Uterus (tissue), 3 donors: ENCODE measurements at regions not wholly inside any gene's neighbourhood (a gene's known extent, or its start where the extent isn't known, plus 50 kb on each side); places are given as distances from the start of the nearest gene placed in this dataset.

Experiments used
- DNase-seq, 2 donors: peaks; one replicate each; pipeline ENCODE4 v3.0.0-alpha.2; 2019 to 2020
- H3K27ac ChIP-seq, 2 donors: fragments of 200-600 bp; sonication (generic); 1 replicate in 1 of 2; 2 replicates in 1 of 2; pipeline ENCODE4 v1.5.1; 2016 to 2018
- H3K27me3 ChIP-seq, 2 donors: fragments of 200-600 bp; sonication (generic); one replicate each; pipeline ENCODE4 v1.5.1; 2018 to 2019; ENCODE audit warnings: control low read depth in 1 of 2
- H3K36me3 ChIP-seq, 2 donors: fragments of 200-600 bp; sonication (generic); one replicate each; pipeline ENCODE4 v1.5.1; 2019; ENCODE audit warnings: control low read depth in 1 of 2
- H3K4me1 ChIP-seq, 2 donors: fragments of 200-600 bp; sonication (generic); one replicate each; pipeline ENCODE4 v1.5.1; 2018 to 2019; ENCODE audit warnings: control low read depth in 1 of 2
- H3K4me3 ChIP-seq, 2 donors: fragments of 200-600 bp; sonication (generic); 1 replicate in 1 of 2; 2 replicates in 1 of 2; pipeline ENCODE4 v1.5.1; 2018 to 2019; ENCODE audit warnings: mild to moderate bottlenecking in 1 of 2
- H3K9me3 ChIP-seq, 2 donors: fragments of 200-600 bp; sonication (generic); one replicate each; pipeline ENCODE4 v1.5.1; 2019; ENCODE audit warnings: control low read depth in 1 of 2
- POLR2A ChIP-seq, 2 donors: fragments of 450-650 bp; IDR thresholded peaks; one replicate each; pipeline ENCODE4 v1.6.1; 2016; ENCODE audit warnings: antibody characterized with exemption in 2 of 2, mild to moderate bottlenecking in 1 of 2, moderate library complexity in 1 of 2
- intact Hi-C: fragments of 100-400 bp; cut with DNase I; formaldehyde crosslinking; loops from one replicate; pipeline ENCODE4 v1.15.1; 2023; ENCODE audit warnings: low total_unique reads
- TF ChIP-seq, protein P1 (sequence below), 4 experiments: fragments of 200-600 bp in 2 of 4; fragments of 450-650 bp in 2 of 4; sonication (generic) in 2 of 4; IDR thresholded peaks; one replicate each; pipeline ENCODE4 v1.5.1; 2016 to 2019; ENCODE audit warnings: antibody characterized with exemption in 4 of 4, mild to moderate bottlenecking in 2 of 4, moderate library complexity in 1 of 4
- donor health status: DM: yes; HTN: yes; CAD: no.

DNA sequence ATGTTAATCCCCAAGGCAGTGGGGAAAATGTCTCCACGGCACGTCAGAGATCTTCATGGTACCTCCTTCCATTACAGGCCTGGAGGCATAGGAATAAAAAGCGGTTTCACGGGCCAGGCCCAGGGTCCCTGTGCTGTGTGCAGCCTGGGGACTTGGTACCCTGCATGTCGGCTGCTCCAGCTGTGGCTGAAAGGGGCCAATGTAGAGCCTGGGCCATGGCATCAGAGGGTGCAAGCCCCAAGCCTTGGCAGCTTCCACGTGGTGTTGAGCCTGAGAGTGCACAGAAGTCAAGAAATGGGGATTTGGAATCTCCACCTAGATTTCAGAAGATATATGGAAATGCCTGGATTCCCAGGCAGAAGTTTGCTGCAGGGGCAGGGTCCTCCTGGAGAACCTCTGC, 508.9 kb upstream of the COX7C start:
- TF ChIP-seq, protein P1, sequence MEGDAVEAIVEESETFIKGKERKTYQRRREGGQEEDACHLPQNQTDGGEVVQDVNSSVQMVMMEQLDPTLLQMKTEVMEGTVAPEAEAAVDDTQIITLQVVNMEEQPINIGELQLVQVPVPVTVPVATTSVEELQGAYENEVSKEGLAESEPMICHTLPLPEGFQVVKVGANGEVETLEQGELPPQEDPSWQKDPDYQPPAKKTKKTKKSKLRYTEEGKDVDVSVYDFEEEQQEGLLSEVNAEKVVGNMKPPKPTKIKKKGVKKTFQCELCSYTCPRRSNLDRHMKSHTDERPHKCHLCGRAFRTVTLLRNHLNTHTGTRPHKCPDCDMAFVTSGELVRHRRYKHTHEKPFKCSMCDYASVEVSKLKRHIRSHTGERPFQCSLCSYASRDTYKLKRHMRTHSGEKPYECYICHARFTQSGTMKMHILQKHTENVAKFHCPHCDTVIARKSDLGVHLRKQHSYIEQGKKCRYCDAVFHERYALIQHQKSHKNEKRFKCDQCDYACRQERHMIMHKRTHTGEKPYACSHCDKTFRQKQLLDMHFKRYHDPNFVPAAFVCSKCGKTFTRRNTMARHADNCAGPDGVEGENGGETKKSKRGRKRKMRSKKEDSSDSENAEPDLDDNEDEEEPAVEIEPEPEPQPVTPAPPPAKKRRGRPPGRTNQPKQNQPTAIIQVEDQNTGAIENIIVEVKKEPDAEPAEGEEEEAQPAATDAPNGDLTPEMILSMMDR (IDR thresholded peaks at IDR 0.05) = no peak
- TF ChIP-seq POLR2A (IDR thresholded peaks at IDR 0.05) = no peak
- no peaks in the 10 kb centered on the region for H3K9me3 ChIP-seq
- intact Hi-C loops = no loop called here

DNA sequence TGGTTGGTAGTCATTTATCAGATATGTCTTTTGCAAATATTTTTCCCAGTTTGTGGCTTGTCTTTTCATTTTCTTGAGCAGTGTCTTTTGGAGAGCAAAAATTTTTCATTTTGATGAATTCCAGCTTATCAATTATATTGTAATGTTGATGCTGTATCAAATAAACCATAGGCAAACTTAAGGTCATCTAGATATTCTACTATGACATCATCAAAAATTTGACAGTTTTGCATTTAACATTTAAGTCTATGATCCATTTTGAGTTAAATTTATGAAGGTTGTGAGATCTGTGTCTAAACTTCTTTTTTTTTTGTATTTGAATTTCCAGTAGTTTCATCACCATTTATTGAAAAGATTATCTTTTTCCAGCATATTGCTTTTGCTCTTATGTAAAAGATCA, 505.5 kb upstream of the COX7C start:
- no peaks in the 10 kb centered on the region for H3K9me3 ChIP-seq
- no peaks in the 10 kb centered on the region for H3K36me3 ChIP-seq
- TF ChIP-seq, protein P1 (IDR thresholded peaks at IDR 0.05) = no peak
- TF ChIP-seq POLR2A (IDR thresholded peaks at IDR 0.05) = no peak
- no peak for DNase-seq
- no peak overlapping the region for H3K27ac ChIP-seq
- no peak overlapping the region for H3K4me3 ChIP-seq
- intact Hi-C loops = no loop called here
- H3K4me1 ChIP-seq = no peaks in the 10 kb centered on the region
- no peaks in the 10 kb centered on the region for H3K27me3 ChIP-seq

More for the DNA sequence above, 508.9 kb upstream of the COX7C start:
- Histone ChIP-seq H3K4me1 (no peaks in the 10 kb centered on the region), H3K36me3 (no peaks in the 10 kb centered on the region), H3K4me3 (no peak overlapping the region), H3K27me3 (no peaks in the 10 kb centered on the region), H3K27ac (no peak overlapping the region)
- DNase-seq = no peak

DNA sequence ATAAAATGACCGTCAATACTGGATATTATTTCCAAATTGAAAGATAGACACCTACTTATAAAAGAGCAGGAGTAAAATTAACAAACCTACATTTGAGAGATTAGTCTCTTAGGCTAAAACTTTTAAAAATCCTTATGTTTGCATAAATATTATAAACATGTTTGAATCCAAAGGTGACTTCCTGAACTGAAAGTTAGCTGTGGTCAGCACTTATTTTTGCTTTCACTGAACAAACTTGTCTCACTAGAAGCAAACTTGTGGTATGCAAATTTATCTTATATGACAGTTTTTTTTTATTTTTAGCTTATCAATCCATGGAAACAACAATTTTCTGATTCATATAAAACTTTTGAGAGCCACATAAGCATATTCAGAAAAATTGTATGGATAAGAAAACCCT, 502.6 kb upstream of the COX7C start:
- Histone ChIP-seq H3K27ac (no peak overlapping the region), H3K27me3 (no peaks in the 10 kb centered on the region), H3K36me3 (no peaks in the 10 kb centered on the region), H3K4me3 (no peak overlapping the region), H3K9me3 (no peaks in the 10 kb centered on the region), H3K4me1 (no peaks in the 10 kb centered on the region)
- TF ChIP-seq, protein P1 (IDR thresholded peaks at IDR 0.05) = no peak
- TF ChIP-seq POLR2A (IDR thresholded peaks at IDR 0.05) = no peak
- intact Hi-C loops = no loop called here
- no peak for DNase-seq

DNA sequence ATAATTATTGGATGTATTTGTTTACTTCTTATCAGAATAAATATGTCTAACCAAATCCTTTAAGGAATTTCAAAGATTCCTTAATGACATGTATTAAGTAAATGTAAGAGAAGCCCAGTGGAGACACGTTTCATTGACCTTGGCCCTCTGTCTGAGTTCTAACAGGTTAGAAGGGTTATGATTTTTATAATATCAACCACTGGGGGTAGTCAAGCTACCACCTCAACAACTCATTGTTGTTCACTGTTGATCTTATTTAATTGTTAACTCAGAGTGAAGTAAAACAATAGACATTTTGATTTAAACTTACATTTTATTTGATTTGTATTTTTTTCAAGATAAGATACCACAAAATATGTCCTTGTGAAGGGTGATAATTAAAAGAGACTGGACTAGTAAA, 499.2 kb upstream of the COX7C start:
- H3K27ac ChIP-seq = no peak overlapping the region
- no peaks in the 10 kb centered on the region for H3K27me3 ChIP-seq
- no peak overlapping the region for H3K4me3 ChIP-seq
- no peaks in the 10 kb centered on the region for H3K36me3 ChIP-seq
- DNase-seq = no peak
- TF ChIP-seq, protein P1 (IDR thresholded peaks at IDR 0.05) = no peak
- no peak for TF ChIP-seq POLR2A (IDR thresholded peaks at IDR 0.05)
- no peaks in the 10 kb centered on the region for H3K4me1 ChIP-seq
- intact Hi-C loops = no loop called here
- H3K9me3 ChIP-seq = no peaks in the 10 kb centered on the region

DNA sequence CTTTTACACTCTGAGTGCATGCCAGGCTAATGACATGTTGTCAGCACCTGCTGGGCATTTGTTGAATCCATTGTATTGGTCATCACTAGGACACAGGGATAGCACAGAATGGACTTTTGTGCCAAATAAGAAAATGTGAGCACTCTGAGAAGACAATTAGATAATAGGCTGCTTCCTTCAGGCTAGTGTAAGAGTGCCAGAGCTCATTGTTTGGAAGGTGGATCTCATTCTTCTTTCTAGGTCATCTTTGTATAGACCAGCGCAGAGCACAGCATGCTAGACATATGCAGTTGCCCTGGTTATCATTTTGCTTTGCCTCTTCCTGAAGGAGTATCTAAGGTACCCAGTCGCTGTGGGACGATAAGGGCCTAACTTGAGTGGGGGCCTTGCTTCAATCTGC, 493.4 kb upstream of the COX7C start:
- no peak for DNase-seq
- no peak overlapping the region for H3K4me3 ChIP-seq
- intact Hi-C loops = no loop called here
- TF ChIP-seq, protein P1 (IDR thresholded peaks at IDR 0.05) = no peak
- TF ChIP-seq POLR2A (IDR thresholded peaks at IDR 0.05) = no peak
- no peak overlapping the region for H3K27ac ChIP-seq
- H3K4me1 ChIP-seq = no peaks in the 10 kb centered on the region
- H3K9me3 ChIP-seq = no peaks in the 10 kb centered on the region
- H3K36me3 ChIP-seq = no peaks in the 10 kb centered on the region
- H3K27me3 ChIP-seq = no peaks in the 10 kb centered on the region
